Astrocyte (in vitro differentiated cells and primary cell): ENCODE measurements at regions not wholly inside any gene's neighbourhood (a gene's known extent, or its start where the extent isn't known, plus 50 kb on each side); places are given as distances from the start of the nearest gene placed in this dataset.

ENCODE experiments used
- DNase-seq: peaks from one replicate; pipeline ENCODE4 v3.0.0-alpha.2; 2010; ENCODE audit warnings: low read depth
- FAIRE-seq: peaks from 2 replicates; lab custom pipeline; 2011; peaks lifted over from hg19 to GRCh38; lab: Jason Lieb, UNC
- H2AFZ ChIP-seq: 2 replicates; pipeline ENCODE4 v1.6.0; 2012; ENCODE audit warnings: low read depth, low read length, inconsistent platforms
- H3K27ac ChIP-seq: 2 replicates; pipeline ENCODE4 v1.5.1; 2011; ENCODE audit warnings: low read depth, low read length, inconsistent platforms
- H3K27me3 ChIP-seq: 2 replicates; pipeline ENCODE4 v1.6.0; 2011; ENCODE audit warnings: low read length, inconsistent platforms; ENCODE audit not compliant: insufficient read depth
- H3K36me3 ChIP-seq: 2 replicates; pipeline ENCODE4 v1.5.1; 2011; ENCODE audit warnings: low read length, inconsistent platforms; ENCODE audit not compliant: insufficient read depth
- H3K4me1 ChIP-seq: 2 replicates; pipeline ENCODE4 v1.5.1; 2011; ENCODE audit warnings: low read length, inconsistent platforms; ENCODE audit not compliant: insufficient read depth
- H3K4me2 ChIP-seq: 2 replicates; pipeline ENCODE4 v1.6.0; 2012; ENCODE audit warnings: low read length, inconsistent platforms
- H3K4me3 ChIP-seq: 2 replicates; pipeline ENCODE4 v1.5.1; 2011; ENCODE audit warnings: low read depth, mild to moderate bottlenecking, low read length, inconsistent platforms; ENCODE audit not compliant: insufficient read depth
- H3K79me2 ChIP-seq: 2 replicates; pipeline ENCODE4 v1.6.0; 2012; ENCODE audit warnings: mild to moderate bottlenecking, low read length, inconsistent platforms; ENCODE audit not compliant: insufficient read depth
- H3K9ac ChIP-seq: 2 replicates; pipeline ENCODE4 v1.6.0; 2012; ENCODE audit warnings: mild to moderate bottlenecking, low read length, inconsistent platforms
- H3K9me3 ChIP-seq: 2 replicates; pipeline ENCODE4 v1.5.1; 2012; ENCODE audit warnings: low read depth, mild to moderate bottlenecking, low read length, inconsistent platforms; ENCODE audit not compliant: insufficient read depth
- H4K20me1 ChIP-seq: 2 replicates; pipeline ENCODE4 v1.6.0; 2012; ENCODE audit warnings: low read length, inconsistent platforms; ENCODE audit not compliant: insufficient read depth
- H3K27ac Mint-ChIP-seq: one replicate; pipeline ENCODE4 v1.8.0; 2021; ENCODE audit warnings: mild to moderate bottlenecking, mixed read lengths; ENCODE audit not compliant: unreplicated experiment
- H3K27me3 Mint-ChIP-seq: one replicate; pipeline ENCODE4 v1.8.0; 2021; ENCODE audit warnings: low read depth, mixed read lengths; ENCODE audit not compliant: unreplicated experiment
- H3K36me3 Mint-ChIP-seq: one replicate; pipeline ENCODE4 v1.8.0; 2021; ENCODE audit warnings: low read depth, mixed read lengths; ENCODE audit not compliant: unreplicated experiment
- H3K4me1 Mint-ChIP-seq: one replicate; pipeline ENCODE4 v1.8.0; 2021; ENCODE audit warnings: low read depth, mixed read lengths; ENCODE audit not compliant: unreplicated experiment
- H3K4me3 Mint-ChIP-seq: one replicate; pipeline ENCODE4 v1.8.0; 2021; ENCODE audit warnings: mild to moderate bottlenecking, moderate library complexity, mixed read lengths; ENCODE audit not compliant: unreplicated experiment
- H3K9me3 Mint-ChIP-seq: one replicate; pipeline ENCODE4 v1.8.0; 2021; ENCODE audit warnings: mild to moderate bottlenecking, mixed read lengths; ENCODE audit not compliant: unreplicated experiment
- EZH2 ChIP-seq: IDR thresholded peaks from 2 replicates; pipeline ENCODE4 v1.6.1; 2012; ENCODE audit warnings: mild to moderate bottlenecking, low read length, inconsistent platforms; ENCODE audit not compliant: insufficient read depth
- TF ChIP-seq, protein P1 (sequence below): IDR thresholded peaks from 2 replicates; pipeline ENCODE4 v1.5.1; 2011; ENCODE audit warnings: low read depth, mild to moderate bottlenecking, inconsistent platforms, low read length, moderate library complexity; ENCODE audit not compliant: insufficient read depth

DNA sequence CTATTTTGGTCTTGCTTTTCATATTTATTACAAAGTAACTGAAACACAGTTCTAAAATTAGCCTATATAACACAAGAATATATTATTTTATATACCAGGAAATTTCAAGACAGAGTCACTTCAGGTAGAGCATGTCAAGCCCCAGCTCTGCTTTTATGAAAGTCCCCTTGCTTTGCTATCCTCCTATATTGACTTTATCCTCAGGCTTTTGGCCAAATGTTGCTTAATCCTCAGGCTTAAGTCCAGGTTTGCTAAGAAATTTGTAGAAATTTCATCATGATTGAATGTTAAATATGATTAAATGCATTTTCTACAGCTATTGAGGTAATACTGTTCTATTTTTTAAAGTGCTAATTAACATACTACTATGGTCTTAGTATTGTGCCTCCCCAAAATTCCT, 227.6 kb downstream of the FZD1 start:
- H3K9me3 ChIP-seq: no peaks in the 10 kb centered on the region
- FAIRE-seq: no peak

DNA sequence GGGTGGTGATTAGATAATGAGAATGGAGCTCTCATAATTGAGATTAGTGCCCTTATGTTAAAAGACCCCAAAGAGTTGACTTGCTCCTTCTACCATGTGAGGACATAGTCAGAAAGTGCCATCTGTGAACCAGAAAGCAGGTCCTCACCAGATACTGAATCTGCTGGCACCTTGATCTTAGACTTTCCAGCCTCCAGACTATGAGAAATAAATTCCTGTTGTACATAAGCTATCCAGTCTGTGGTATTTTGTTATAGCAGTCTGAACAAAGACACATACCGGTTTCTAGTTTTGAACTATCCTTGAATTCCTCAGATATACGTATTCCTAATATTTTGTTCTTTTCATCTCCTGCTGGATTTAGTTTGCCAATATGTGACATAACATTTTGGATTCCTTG, 228.1 kb downstream of the FZD1 start:
- Mint-ChIP-seq H3K27ac (no peak overlapping the region), H3K36me3 (no peaks in the 10 kb centered on the region), H3K9me3 (no peaks in the 10 kb centered on the region), H3K4me1 (no peaks in the 10 kb centered on the region), H3K4me3 (no peak overlapping the region), H3K27me3 (no peaks in the 10 kb centered on the region)
- H3K4me2 ChIP-seq: no peak overlapping the region
- no peaks in the 10 kb centered on the region for H3K79me2 ChIP-seq
- no peak overlapping the region for H3K9ac ChIP-seq
- DNase-seq: no peak
- H3K4me3 ChIP-seq: no peak overlapping the region
- no peaks in the 10 kb centered on the region for H3K9me3 ChIP-seq
- no peak for FAIRE-seq
- no peak for TF ChIP-seq EZH2
- TF ChIP-seq, protein P1, sequence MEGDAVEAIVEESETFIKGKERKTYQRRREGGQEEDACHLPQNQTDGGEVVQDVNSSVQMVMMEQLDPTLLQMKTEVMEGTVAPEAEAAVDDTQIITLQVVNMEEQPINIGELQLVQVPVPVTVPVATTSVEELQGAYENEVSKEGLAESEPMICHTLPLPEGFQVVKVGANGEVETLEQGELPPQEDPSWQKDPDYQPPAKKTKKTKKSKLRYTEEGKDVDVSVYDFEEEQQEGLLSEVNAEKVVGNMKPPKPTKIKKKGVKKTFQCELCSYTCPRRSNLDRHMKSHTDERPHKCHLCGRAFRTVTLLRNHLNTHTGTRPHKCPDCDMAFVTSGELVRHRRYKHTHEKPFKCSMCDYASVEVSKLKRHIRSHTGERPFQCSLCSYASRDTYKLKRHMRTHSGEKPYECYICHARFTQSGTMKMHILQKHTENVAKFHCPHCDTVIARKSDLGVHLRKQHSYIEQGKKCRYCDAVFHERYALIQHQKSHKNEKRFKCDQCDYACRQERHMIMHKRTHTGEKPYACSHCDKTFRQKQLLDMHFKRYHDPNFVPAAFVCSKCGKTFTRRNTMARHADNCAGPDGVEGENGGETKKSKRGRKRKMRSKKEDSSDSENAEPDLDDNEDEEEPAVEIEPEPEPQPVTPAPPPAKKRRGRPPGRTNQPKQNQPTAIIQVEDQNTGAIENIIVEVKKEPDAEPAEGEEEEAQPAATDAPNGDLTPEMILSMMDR: no peak
- no peaks in the 10 kb centered on the region for H3K36me3 ChIP-seq
- H3K4me1 ChIP-seq: no peaks in the 10 kb centered on the region
- H4K20me1 ChIP-seq: no peaks in the 10 kb centered on the region
- H2AFZ ChIP-seq: no peak overlapping the region
- H3K27ac ChIP-seq: no peak overlapping the region
- no peaks in the 10 kb centered on the region for H3K27me3 ChIP-seq

More for the DNA sequence above, 227.6 kb downstream of the FZD1 start:
- Histone ChIP-seq H2AFZ (no peak overlapping the region), H3K79me2 (no peaks in the 10 kb centered on the region), H3K27ac (no peak overlapping the region), H3K9ac (no peak overlapping the region), H3K4me2 (no peak overlapping the region), H4K20me1 (no peaks in the 10 kb centered on the region), H3K36me3 (no peaks in the 10 kb centered on the region), H3K4me1 (no peaks in the 10 kb centered on the region), H3K4me3 (no peak overlapping the region), H3K27me3 (no peaks in the 10 kb centered on the region)
- no peak for TF ChIP-seq EZH2
- TF ChIP-seq, protein P1: no peak
- H3K9me3 Mint-ChIP-seq: no peaks in the 10 kb centered on the region
- no peak for DNase-seq
- H3K27me3 Mint-ChIP-seq: no peaks in the 10 kb centered on the region
- no peaks in the 10 kb centered on the region for H3K4me1 Mint-ChIP-seq
- no peaks in the 10 kb centered on the region for H3K36me3 Mint-ChIP-seq
- no peak overlapping the region for H3K27ac Mint-ChIP-seq
- no peak overlapping the region for H3K4me3 Mint-ChIP-seq

DNA sequence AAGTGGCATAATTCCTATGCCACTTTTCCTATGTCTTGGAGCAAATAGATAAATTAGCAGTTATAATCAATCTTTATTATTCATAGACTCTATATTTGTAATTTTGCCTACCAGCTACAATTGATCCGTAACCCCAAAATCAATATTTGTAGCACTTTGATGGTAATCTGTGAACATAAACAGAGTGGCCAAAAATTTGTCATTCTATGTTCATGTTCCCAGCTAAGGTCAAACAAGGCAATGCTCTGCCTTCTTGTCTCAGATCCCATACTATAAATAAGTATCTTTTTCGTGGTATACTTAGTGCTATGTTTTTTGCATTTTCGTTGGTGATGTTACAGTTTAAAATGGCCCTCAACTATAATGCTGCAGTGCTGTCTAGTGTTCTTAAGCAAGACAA, 228.5 kb downstream of the FZD1 start:
- no peak overlapping the region for H3K4me3 ChIP-seq
- H3K27ac ChIP-seq: no peak overlapping the region
- H3K4me1 ChIP-seq: no peaks in the 10 kb centered on the region
- H3K9ac ChIP-seq: no peak overlapping the region
- Mint-ChIP-seq H3K36me3 (no peaks in the 10 kb centered on the region), H3K4me1 (no peaks in the 10 kb centered on the region), H3K27ac (no peak overlapping the region), H3K27me3 (no peaks in the 10 kb centered on the region), H3K4me3 (no peak overlapping the region), H3K9me3 (peaks cover 3% of the 10 kb centered on the region)
- no peaks in the 10 kb centered on the region for H4K20me1 ChIP-seq
- H3K9me3 ChIP-seq: no peaks in the 10 kb centered on the region
- no peak overlapping the region for H2AFZ ChIP-seq
- no peaks in the 10 kb centered on the region for H3K27me3 ChIP-seq
- H3K4me2 ChIP-seq: no peak overlapping the region
- no peak for FAIRE-seq
- no peak for DNase-seq
- no peaks in the 10 kb centered on the region for H3K79me2 ChIP-seq
- no peaks in the 10 kb centered on the region for H3K36me3 ChIP-seq
- TF ChIP-seq, protein P1: no peak
- TF ChIP-seq EZH2: no peak
